CD4-positive, alpha-beta T cell (primary cell): ENCODE measurements at regions not wholly inside any gene's neighbourhood (a gene's known extent, or its start where the extent isn't known, plus 50 kb on each side); places are given as distances from the start of the nearest gene placed in this dataset.

Experiments used
- ATAC-seq: fragments of 200-7000 bp; cut with Tn5 transposase; one replicate; pipeline ENCODE4 v1.10.0; 2022; ENCODE audit warnings: mild to moderate bottlenecking; ENCODE audit not compliant: poor library complexity
- CTCF ChIA-PET: fragments of 350-600 bp; sonication (Branson Sonifier 250); formaldehyde crosslinking; loops from one replicate; lab custom pipeline; 2021; ENCODE audit warnings: antibody characterized with exemption, inconsistent platforms; lab: Charles Lee
- POLR2A ChIA-PET: fragments of 350-600 bp; sonication (Branson Sonifier 250); formaldehyde crosslinking; loops from one replicate; lab custom pipeline; 2021; ENCODE audit warnings: antibody characterized with exemption, inconsistent platforms; lab: Charles Lee
- DNase-seq, 14 experiments: peaks; one replicate each; pipeline ENCODE4 v3.0.0-alpha.2; 2013 to 2020; ENCODE audit warnings: mixed read lengths in 2 of 14
- H3K27ac ChIP-seq, 2 donors: one replicate each; pipeline versions ENCODE4 v1.5.1 to v1.7.0; 2013; ENCODE audit warnings: low read length in 2 of 2, low read depth in 1 of 2, mild to moderate bottlenecking in 1 of 2
- H3K27me3 ChIP-seq, 2 experiments: 1 replicate in 1 of 2; 2 replicates in 1 of 2; pipeline versions ENCODE4 v1.6.1 to v1.7.0; 2013; ENCODE audit warnings: low read length in 2 of 2, control low read depth in 1 of 2, mild to moderate bottlenecking in 1 of 2, moderate library complexity in 1 of 2; ENCODE audit not compliant: insufficient read depth in 2 of 2, control insufficient read depth in 1 of 2
- H3K36me3 ChIP-seq: one replicate; pipeline ENCODE4 v1.6.1; 2013; ENCODE audit warnings: low read length, control low read depth; ENCODE audit not compliant: insufficient read depth
- H3K4me1 ChIP-seq: one replicate; pipeline ENCODE4 v1.6.1; 2013; ENCODE audit warnings: low read length, control low read depth; ENCODE audit not compliant: insufficient read depth
- H3K4me3 ChIP-seq: one replicate; pipeline ENCODE4 v1.5.1; 2013; ENCODE audit warnings: mild to moderate bottlenecking, low read length, moderate library complexity
- H3K9me3 ChIP-seq, 2 experiments: 1 replicate in 1 of 2; 2 replicates in 1 of 2; pipeline versions ENCODE4 v1.6.1 to v1.7.0; 2013; ENCODE audit warnings: low read length in 2 of 2, mild to moderate bottlenecking in 2 of 2, control low read depth in 1 of 2, moderate library complexity in 1 of 2; ENCODE audit not compliant: control insufficient read depth in 1 of 2, insufficient read depth in 1 of 2
- H3K27ac Mint-ChIP-seq: one replicate; pipeline ENCODE4 v1.8.0; 2020; ENCODE audit warnings: mixed read lengths
- H3K27me3 Mint-ChIP-seq: one replicate; pipeline ENCODE4 v1.8.0; 2021; ENCODE audit warnings: mixed read lengths
- H3K36me3 Mint-ChIP-seq: one replicate; pipeline ENCODE4 v1.8.0; 2021; ENCODE audit warnings: low read depth, mixed read lengths
- H3K4me1 Mint-ChIP-seq: one replicate; pipeline ENCODE4 v1.8.0; 2021; ENCODE audit warnings: low read depth, mixed read lengths
- H3K4me3 Mint-ChIP-seq: one replicate; pipeline ENCODE4 v1.8.0; 2020; ENCODE audit warnings: mild to moderate bottlenecking, mixed read lengths
- H3K9me3 Mint-ChIP-seq: one replicate; pipeline ENCODE4 v1.8.0; 2020; ENCODE audit warnings: mixed read lengths
- CTCF ChIP-seq: fragments of 200-600 bp; IDR thresholded peaks from one replicate; pipeline ENCODE4 v1.8.0; 2022; ENCODE audit warnings: antibody characterized with exemption, mild to moderate bottlenecking
- intact Hi-C, 2 experiments: fragments of 100-400 bp; cut with DNase I in 1 of 2; cut with micrococcal nuclease in 1 of 2; formaldehyde crosslinking; loops; one replicate each; pipeline versions ENCODE4 v1.15.1 to v1.9.0; 2023 to 2025; cut with DNase I, micrococcal nuclease

GRCh38 chr16:72500545-72500944, 328.6 kb upstream of the PMFBP1 start:
- no peaks in the 10 kb centered on the region for H3K36me3 ChIP-seq
- DNase-seq (no peak), ATAC-seq (no peak)
- H3K9me3 Mint-ChIP-seq: no peaks in the 10 kb centered on the region
- no peaks in the 10 kb centered on the region for H3K4me1 ChIP-seq
- H3K27me3 ChIP-seq: no peaks in the 10 kb centered on the region
- CTCF ChIA-PET: no interaction called here
- no peak overlapping the region for H3K4me3 Mint-ChIP-seq
- intact Hi-C loops: loop anchor here (5.0 to 10.0 kb wide), 3 partner anchors 354 to 1457 kb away; no protein-coding TSS in a partner anchor
- no peak overlapping the region for H3K27ac Mint-ChIP-seq
- H3K36me3 Mint-ChIP-seq: no peaks in the 10 kb centered on the region
- no peaks in the 10 kb centered on the region for H3K9me3 ChIP-seq
- peaks cover 9% of the 10 kb centered on the region for H3K4me1 Mint-ChIP-seq
- H3K4me3 ChIP-seq: no peak overlapping the region
- POLR2A ChIA-PET: no interaction called here
- TF ChIP-seq CTCF: no peak
- no peak overlapping the region for H3K27ac ChIP-seq
- no peaks in the 10 kb centered on the region for H3K27me3 Mint-ChIP-seq

GRCh38 chr16:72493716-72494415, 321.9 kb upstream of the PMFBP1 start:
- ChIA-PET CTCF (interaction anchor here (0.5 kb wide), 1 partner anchor 10 kb away, joined by 3 read pairs; no protein-coding TSS in a partner anchor), POLR2A (no interaction called here)
- no peaks in the 10 kb centered on the region for H3K27me3 ChIP-seq
- no peak for TF ChIP-seq CTCF
- H3K4me1 Mint-ChIP-seq: no peaks in the 10 kb centered on the region
- H3K9me3 Mint-ChIP-seq: no peaks in the 10 kb centered on the region
- H3K36me3 ChIP-seq: no peaks in the 10 kb centered on the region
- no peaks in the 10 kb centered on the region for H3K36me3 Mint-ChIP-seq
- H3K4me1 ChIP-seq: no peaks in the 10 kb centered on the region
- no peak overlapping the region for H3K4me3 Mint-ChIP-seq
- H3K27me3 Mint-ChIP-seq: no peaks in the 10 kb centered on the region
- H3K9me3 ChIP-seq: no peaks in the 10 kb centered on the region
- H3K4me3 ChIP-seq: no peak overlapping the region
- no peak for DNase-seq
- intact Hi-C loops: no loop called here
- ATAC-seq: no peak
- H3K27ac ChIP-seq: no peak overlapping the region
- no peak overlapping the region for H3K27ac Mint-ChIP-seq

- TF ChIP-seq CTCF: no peak
- Mint-ChIP-seq H3K27ac (no peak overlapping the region), H3K4me3 (no peak overlapping the region), H3K27me3 (no peaks in the 10 kb centered on the region), H3K4me1 (peaks cover 12% of the 10 kb centered on the region), H3K36me3 (no peaks in the 10 kb centered on the region), H3K9me3 (peaks cover 5% of the 10 kb centered on the region)
- Histone ChIP-seq H3K9me3 (no peaks in the 10 kb centered on the region), H3K27me3 (no peaks in the 10 kb centered on the region), H3K27ac (no peak overlapping the region), H3K4me1 (peaks cover under 1% of the 10 kb centered on the region), H3K4me3 (no peak overlapping the region), H3K36me3 (no peaks in the 10 kb centered on the region)
- intact Hi-C loops: no loop called here
- ATAC-seq (no peak), DNase-seq (no peak)
- ChIA-PET POLR2A (no interaction called here), CTCF (no interaction called here)
Measured at GRCh38 chr16:72487283-72487682, 315.3 kb upstream of the PMFBP1 start.
